GM18517 (cell line): ENCODE measurements at regions not wholly inside any gene's neighbourhood (a gene's known extent, or its start where the extent isn't known, plus 50 kb on each side); places are given as distances from the start of the nearest gene placed in this dataset.
"Not testable (repeated sequence)": the region's sequence is repeated elsewhere in the genome, so short reads cannot be mapped to it uniquely, and the experiment has no call there.

Source experiments
- ATAC-seq: cut with Tn5 transposase; IDR thresholded peaks from one replicate; pipeline ENCODE4 v1.9.1; 2021; ENCODE audit warnings: mild to moderate bottlenecking, moderate library complexity; ENCODE audit not compliant: unreplicated experiment

- no peak for ATAC-seq
Observed at GRCh38 chr6:141202626-141203025, 930.1 kb upstream of the GJE1 start.

- ATAC-seq: no peak
Observed at GRCh38 chr6:141199074-141199473, 933.7 kb upstream of the GJE1 start.

GRCh38 chr6:141195251-141195832 is 937.4 kb upstream of the GJE1 start:
- ATAC-seq: no peak

GRCh38 chr6:141183368-141183767 is 949.4 kb upstream of the GJE1 start:
- no peak for ATAC-seq

GRCh38 chr6:141175458-141175857 is 957.3 kb upstream of the GJE1 start:
- ATAC-seq: not testable (repeated sequence)

- no peak for ATAC-seq
Observed at GRCh38 chr6:141174932-141175331, 957.8 kb upstream of the GJE1 start.

GRCh38 chr6:141173529-141173928 is 959.2 kb upstream of the GJE1 start:
- ATAC-seq: no peak

GRCh38 chr6:141169419-141169818 is 963.3 kb upstream of the GJE1 start:
- ATAC-seq: no peak

- ATAC-seq: no peak
Observed at GRCh38 chr6:141167945-141168344, 964.8 kb upstream of the GJE1 start.

- no peak for ATAC-seq
Observed at GRCh38 chr6:141165002-141165665, 967.6 kb upstream of the GJE1 start.

GRCh38 chr6:141164042-141164743 is 968.5 kb upstream of the GJE1 start:
- ATAC-seq: no peak

- no peak for ATAC-seq
Observed at GRCh38 chr6:141163107-141163506, 969.6 kb upstream of the GJE1 start.

GRCh38 chr6:141158740-141159139 is 974.0 kb upstream of the GJE1 start:
- ATAC-seq: no peak

- peak; percentile 58 for ATAC-seq
Observed at GRCh38 chr6:141153563-141153962, 979.2 kb upstream of the GJE1 start.

- ATAC-seq: no peak
Observed at GRCh38 chr6:141152951-141153350, 979.8 kb upstream of the GJE1 start.

- ATAC-seq: no peak
Observed at GRCh38 chr6:141151710-141152417, 980.9 kb upstream of the GJE1 start.

- no peak for ATAC-seq
Observed at GRCh38 chr6:141141870-141142269, 990.9 kb upstream of the GJE1 start.

- peak; percentile 56 for ATAC-seq
Observed at GRCh38 chr6:141140905-141141304, 991.8 kb upstream of the GJE1 start.

GRCh38 chr6:141139461-141139860 is 993.3 kb upstream of the GJE1 start:
- no peak for ATAC-seq

GRCh38 chr6:141134723-141135122 is 998.0 kb upstream of the GJE1 start:
- no peak for ATAC-seq

GRCh38 chr6:141133836-141134235 is 998.9 kb upstream of the GJE1 start:
- no peak for ATAC-seq

- ATAC-seq: no peak
Observed at GRCh38 chr6:141133346-141133745, 999.4 kb upstream of the GJE1 start.
